ENCODE measurements at regions not wholly inside any gene's neighbourhood (a gene's known extent, or its start where the extent isn't known, plus 50 kb on each side); places are given as distances from the start of the nearest gene placed in this dataset.

DNA sequence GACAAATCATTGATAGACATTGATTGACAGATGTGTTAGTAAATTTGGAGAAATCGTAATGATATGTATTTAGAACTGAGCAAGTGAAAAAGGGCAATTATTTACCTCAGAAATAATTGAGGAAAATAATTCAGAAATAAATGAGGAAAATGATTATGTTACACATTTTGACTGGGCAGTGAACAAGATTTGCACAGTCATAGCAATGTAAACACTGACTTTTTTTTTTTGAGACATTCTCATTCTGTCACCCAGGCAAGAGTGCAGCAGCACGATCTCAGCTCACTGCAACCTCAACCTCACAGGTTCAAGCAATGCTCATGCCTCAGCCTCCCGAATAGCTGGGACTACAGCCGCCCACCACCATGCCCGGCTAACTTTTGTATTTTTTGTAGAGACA is 211.7 kb downstream of the SP3 start:
- Histone ChIP-seq H3K4me3 (no peak overlapping the region), H3K36me3 (no peaks in the 10 kb centered on the region), H3K9me3 (no peaks in the 10 kb centered on the region), H3K4me1 (peaks cover 0 to 8% (median 0%) of the 10 kb centered on the region in 4 donors), H3K27me3 (no peaks in the 10 kb centered on the region), H3K27ac (no peak overlapping the region)
- intact Hi-C loops (cut with DNase I; ENCODE audit: low total_unique reads) = no loop called here
- no peak for DNase-seq
- 82 to 86% (median 85%) methylated on average over 5 of the region's 5 CpGs for WGBS, 5 donors
- TF ChIP-seq POLR2A (IDR thresholded peaks at IDR 0.05) (no peak), POLR2AphosphoS5 (IDR thresholded peaks at IDR 0.05) (no peak), EP300 (IDR thresholded peaks at IDR 0.05) (no peak)
- TF ChIP-seq, protein P1, sequence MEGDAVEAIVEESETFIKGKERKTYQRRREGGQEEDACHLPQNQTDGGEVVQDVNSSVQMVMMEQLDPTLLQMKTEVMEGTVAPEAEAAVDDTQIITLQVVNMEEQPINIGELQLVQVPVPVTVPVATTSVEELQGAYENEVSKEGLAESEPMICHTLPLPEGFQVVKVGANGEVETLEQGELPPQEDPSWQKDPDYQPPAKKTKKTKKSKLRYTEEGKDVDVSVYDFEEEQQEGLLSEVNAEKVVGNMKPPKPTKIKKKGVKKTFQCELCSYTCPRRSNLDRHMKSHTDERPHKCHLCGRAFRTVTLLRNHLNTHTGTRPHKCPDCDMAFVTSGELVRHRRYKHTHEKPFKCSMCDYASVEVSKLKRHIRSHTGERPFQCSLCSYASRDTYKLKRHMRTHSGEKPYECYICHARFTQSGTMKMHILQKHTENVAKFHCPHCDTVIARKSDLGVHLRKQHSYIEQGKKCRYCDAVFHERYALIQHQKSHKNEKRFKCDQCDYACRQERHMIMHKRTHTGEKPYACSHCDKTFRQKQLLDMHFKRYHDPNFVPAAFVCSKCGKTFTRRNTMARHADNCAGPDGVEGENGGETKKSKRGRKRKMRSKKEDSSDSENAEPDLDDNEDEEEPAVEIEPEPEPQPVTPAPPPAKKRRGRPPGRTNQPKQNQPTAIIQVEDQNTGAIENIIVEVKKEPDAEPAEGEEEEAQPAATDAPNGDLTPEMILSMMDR (IDR thresholded peaks at IDR 0.05) = no peak

- no peak overlapping the region for H3K27ac ChIP-seq
- no peak for DNase-seq
- intact Hi-C loops (cut with DNase I; ENCODE audit: low total_unique reads) = no loop called here
- no peaks in the 10 kb centered on the region for H3K36me3 ChIP-seq
- peaks cover 0 to 8% (median 0%) of the 10 kb centered on the region in 4 donors for H3K4me1 ChIP-seq
- H3K4me3 ChIP-seq = no peak overlapping the region
- no peaks in the 10 kb centered on the region for H3K27me3 ChIP-seq
- H3K9me3 ChIP-seq = no peaks in the 10 kb centered on the region
- TF ChIP-seq POLR2A (IDR thresholded peaks at IDR 0.05) (no peak), POLR2AphosphoS5 (IDR thresholded peaks at IDR 0.05) (no peak), EP300 (IDR thresholded peaks at IDR 0.05) (no peak)
- TF ChIP-seq, protein P1 (IDR thresholded peaks at IDR 0.05) = no peak
- 78 to 87% (median 82%) methylated on average over 4 of the region's 4 CpGs for WGBS, 5 donors
Measured at GRCh38 chr2:173754165-173754564, 211.0 kb downstream of the SP3 start.

DNA sequence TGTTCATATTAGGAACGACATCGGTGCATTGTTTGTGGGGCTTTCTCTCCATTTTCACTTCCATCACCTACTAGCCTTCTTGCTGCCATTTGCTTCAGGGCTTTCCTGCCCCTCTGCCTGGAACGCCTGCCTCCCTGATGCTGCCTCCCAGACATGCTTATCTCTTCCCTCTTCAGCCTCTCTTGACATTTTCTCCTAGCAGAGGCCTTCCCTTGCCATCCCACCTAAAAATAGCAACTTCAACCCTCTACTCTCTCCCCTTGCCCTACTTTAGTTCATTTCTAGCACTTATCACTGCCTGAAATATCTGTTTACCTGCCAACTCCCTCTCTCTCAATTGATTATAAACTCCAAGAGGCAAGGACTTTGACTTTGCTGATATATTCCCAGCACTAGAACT is 210.3 kb downstream of the SP3 start:
- DNase-seq = no peak
- Histone ChIP-seq H3K27me3 (no peaks in the 10 kb centered on the region), H3K9me3 (no peaks in the 10 kb centered on the region), H3K27ac (no peak overlapping the region), H3K36me3 (no peaks in the 10 kb centered on the region), H3K4me3 (no peak overlapping the region), H3K4me1 (peaks cover 0 to 8% (median 0%) of the 10 kb centered on the region in 4 donors)
- intact Hi-C loops (cut with DNase I; ENCODE audit: low total_unique reads) = no loop called here
- WGBS, 5 donors = 68 to 85% (median 81%) methylated on average over 3 of the region's 3 CpGs
- no peak for TF ChIP-seq POLR2AphosphoS5 (IDR thresholded peaks at IDR 0.05)
- TF ChIP-seq POLR2A (IDR thresholded peaks at IDR 0.05) = no peak
- TF ChIP-seq, protein P1 (IDR thresholded peaks at IDR 0.05) = no peak
- TF ChIP-seq EP300 (IDR thresholded peaks at IDR 0.05) = no peak

DNA sequence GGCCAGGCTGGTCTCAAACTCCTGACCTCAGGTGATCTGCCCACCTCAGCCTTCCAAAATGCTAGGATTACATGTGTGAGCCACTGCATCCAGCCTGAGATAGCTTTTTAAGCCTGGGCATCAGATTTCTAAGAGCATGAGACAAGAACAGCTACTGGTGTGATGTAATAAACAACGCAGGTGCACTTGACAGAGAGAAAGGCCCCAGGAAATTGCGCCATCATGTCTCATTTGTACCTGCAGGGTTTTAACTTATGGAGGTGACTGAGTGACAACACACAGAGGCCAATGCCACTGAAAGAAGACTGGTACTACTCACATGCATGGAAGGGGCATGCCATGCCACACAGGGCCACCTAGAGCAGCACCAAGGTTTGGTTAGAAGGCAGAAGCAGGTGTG is 209.4 kb downstream of the SP3 start:
- 88 to 100% (median 98%) methylated on average over 2 of the region's 2 CpGs for WGBS, 5 donors
- no peak for DNase-seq
- H3K4me1 ChIP-seq = peaks cover 0 to 10% (median 5%) of the 10 kb centered on the region in 4 donors

More for the DNA sequence above, 209.4 kb downstream of the SP3 start:
- TF ChIP-seq POLR2AphosphoS5 (IDR thresholded peaks at IDR 0.05) (no peak), EP300 (IDR thresholded peaks at IDR 0.05) (no peak), POLR2A (IDR thresholded peaks at IDR 0.05) (no peak)
- TF ChIP-seq, protein P1 (IDR thresholded peaks at IDR 0.05) = no peak
- no peaks in the 10 kb centered on the region for H3K9me3 ChIP-seq
- H3K27ac ChIP-seq = no peak overlapping the region
- no peaks in the 10 kb centered on the region for H3K36me3 ChIP-seq
- no peak overlapping the region for H3K4me3 ChIP-seq
- H3K27me3 ChIP-seq = no peaks in the 10 kb centered on the region
- intact Hi-C loops (cut with DNase I; ENCODE audit: low total_unique reads) = no loop called here

Measured in stomach (tissue), 8 donors.